Activated B cell treated with CpG ODN at 0.5 μM for 24 hours (primary cell): ENCODE measurements at regions not wholly inside any gene's neighbourhood (a gene's known extent, or its start where the extent isn't known, plus 50 kb on each side); places are given as distances from the start of the nearest gene placed in this dataset.

Source experiments
- ATAC-seq: fragments of 200-7000 bp; cut with Tn5 transposase; one replicate; pipeline ENCODE4 v1.10.0; 2021; ENCODE audit warnings: low read depth, mild to moderate bottlenecking, moderate library complexity
- CTCF ChIA-PET: fragments of 350-600 bp; sonication (Branson Sonifier 250); formaldehyde crosslinking; loops from one replicate; lab custom pipeline; 2021; ENCODE audit warnings: antibody characterized with exemption; lab: Charles Lee
- POLR2A ChIA-PET: fragments of 350-600 bp; sonication (Branson Sonifier 250); formaldehyde crosslinking; loops from one replicate; lab custom pipeline; 2021; ENCODE audit warnings: antibody characterized with exemption; lab: Charles Lee
- DNase-seq: peaks from one replicate; pipeline ENCODE4 v3.0.0; 2022
- H3K27ac Mint-ChIP-seq: one replicate; pipeline ENCODE4 v1.8.0; 2020; ENCODE audit warnings: mixed read lengths
- H3K27me3 Mint-ChIP-seq: one replicate; pipeline ENCODE4 v1.8.0; 2021; ENCODE audit warnings: mixed read lengths
- H3K36me3 Mint-ChIP-seq: one replicate; pipeline ENCODE4 v1.8.0; 2021; ENCODE audit warnings: low read depth, mixed read lengths
- H3K4me1 Mint-ChIP-seq: one replicate; pipeline ENCODE4 v1.8.0; 2021; ENCODE audit warnings: mixed read lengths
- H3K4me3 Mint-ChIP-seq: one replicate; pipeline ENCODE4 v1.8.0; 2020; ENCODE audit warnings: mild to moderate bottlenecking, mixed read lengths
- H3K9me3 Mint-ChIP-seq: one replicate; pipeline ENCODE4 v1.8.0; 2020; ENCODE audit warnings: mixed read lengths
- CTCF ChIP-seq: fragments of 200-600 bp; IDR thresholded peaks from one replicate; pipeline ENCODE4 v1.8.0; 2022; ENCODE audit warnings: antibody characterized with exemption, mild to moderate bottlenecking
- intact Hi-C: fragments of 100-400 bp; cut with micrococcal nuclease; formaldehyde crosslinking; loops from one replicate; pipeline ENCODE4 v1.15.1; 2024

- CTCF ChIA-PET = no interaction called here
- intact Hi-C loops = no loop called here
- ATAC-seq (no peak), DNase-seq (no peak)
- POLR2A ChIA-PET = no interaction called here
- Mint-ChIP-seq H3K27ac (no peak overlapping the region), H3K4me1 (no peaks in the 10 kb centered on the region), H3K4me3 (no peak overlapping the region), H3K9me3 (peaks cover 13% of the 10 kb centered on the region), H3K36me3 (no peaks in the 10 kb centered on the region), H3K27me3 (no peaks in the 10 kb centered on the region)
- TF ChIP-seq CTCF = no peak
Measured at GRCh38 chr18:37640504-37640903, 74.9 kb upstream of the CELF4 start.

- no peak for TF ChIP-seq CTCF
- H3K9me3 Mint-ChIP-seq = peaks cover 9% of the 10 kb centered on the region
Measured at GRCh38 chr18:37639846-37640245, 74.2 kb upstream of the CELF4 start.

DNA sequence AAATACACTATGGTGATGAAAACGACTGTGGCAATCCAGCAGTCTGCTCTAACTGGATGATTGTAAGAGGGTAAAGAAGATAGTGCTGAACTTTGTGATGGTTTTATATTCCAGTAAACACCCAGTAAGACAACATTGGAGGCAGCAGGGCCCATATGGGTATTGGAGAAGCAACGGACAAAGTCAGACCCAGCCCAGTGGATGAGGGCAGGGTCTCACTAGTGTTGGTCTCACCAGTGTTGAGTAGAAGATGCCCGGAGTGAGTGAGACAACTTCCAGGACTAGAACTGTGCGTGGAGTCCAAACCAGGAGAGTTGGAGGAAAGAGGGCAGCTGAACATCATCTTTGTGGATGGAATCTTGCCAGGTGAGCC lies 71.9 kb upstream of the CELF4 start:
- Mint-ChIP-seq H3K4me1 (no peaks in the 10 kb centered on the region), H3K9me3 (peaks cover 3% of the 10 kb centered on the region), H3K27me3 (no peaks in the 10 kb centered on the region), H3K36me3 (no peaks in the 10 kb centered on the region), H3K27ac (no peak overlapping the region), H3K4me3 (no peak overlapping the region)
- intact Hi-C loops = no loop called here
- no peak for TF ChIP-seq CTCF
- ChIA-PET POLR2A (no interaction called here), CTCF (no interaction called here)
- DNase-seq (no peak), ATAC-seq (no peak)

More at GRCh38 chr18:37639846-37640245, 74.2 kb upstream of the CELF4 start:
- ChIA-PET POLR2A (no interaction called here), CTCF (no interaction called here)
- Mint-ChIP-seq H3K4me3 (no peak overlapping the region), H3K27ac (no peak overlapping the region), H3K27me3 (no peaks in the 10 kb centered on the region), H3K4me1 (no peaks in the 10 kb centered on the region), H3K36me3 (no peaks in the 10 kb centered on the region)
- no peak for ATAC-seq
- intact Hi-C loops = no loop called here
- DNase-seq = no peak

GRCh38 chr18:37636831-37637477 lies 71.4 kb upstream of the CELF4 start:
- ATAC-seq = no peak
- no peaks in the 10 kb centered on the region for H3K4me1 Mint-ChIP-seq

DNA sequence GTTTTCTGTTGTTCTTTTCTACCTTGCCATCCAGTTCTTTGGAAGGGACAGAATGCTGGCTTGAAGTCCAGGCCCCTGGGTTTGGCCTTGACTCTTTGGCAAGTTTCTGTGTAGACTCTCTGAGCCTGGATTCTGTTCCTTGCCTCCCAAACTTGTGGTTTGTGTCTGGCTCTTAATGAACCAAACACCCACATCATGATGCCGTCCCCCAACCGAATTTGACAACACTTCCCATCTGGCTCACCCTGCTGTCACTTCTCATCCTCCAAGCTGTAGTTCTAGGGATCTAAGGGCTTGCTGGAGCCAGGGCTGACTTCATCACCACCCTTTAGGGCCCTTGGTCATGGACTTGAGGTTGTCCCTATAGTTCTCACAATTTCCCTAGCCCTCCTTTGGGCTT lies 68.9 kb upstream of the CELF4 start:
- TF ChIP-seq CTCF = no peak
- Mint-ChIP-seq H3K27ac (no peak overlapping the region), H3K4me1 (no peaks in the 10 kb centered on the region), H3K36me3 (no peaks in the 10 kb centered on the region), H3K9me3 (peaks cover 3% of the 10 kb centered on the region), H3K27me3 (no peaks in the 10 kb centered on the region), H3K4me3 (no peak overlapping the region)
- POLR2A ChIA-PET = no interaction called here
- no peak for DNase-seq
- CTCF ChIA-PET = no interaction called here
- intact Hi-C loops = no loop called here
- no peak for ATAC-seq

More at GRCh38 chr18:37636831-37637477, 71.4 kb upstream of the CELF4 start:
- DNase-seq = no peak
- Mint-ChIP-seq H3K36me3 (no peaks in the 10 kb centered on the region), H3K27ac (no peak overlapping the region), H3K27me3 (no peaks in the 10 kb centered on the region), H3K9me3 (peaks cover 3% of the 10 kb centered on the region), H3K4me3 (no peak overlapping the region)
- TF ChIP-seq CTCF = no peak
- intact Hi-C loops = no loop called here
- CTCF ChIA-PET = no interaction called here
- POLR2A ChIA-PET = no interaction called here
